ENCODE measurements at regions not wholly inside any gene's neighbourhood (a gene's known extent, or its start where the extent isn't known, plus 50 kb on each side); places are given as distances from the start of the nearest gene placed in this dataset.

DNA sequence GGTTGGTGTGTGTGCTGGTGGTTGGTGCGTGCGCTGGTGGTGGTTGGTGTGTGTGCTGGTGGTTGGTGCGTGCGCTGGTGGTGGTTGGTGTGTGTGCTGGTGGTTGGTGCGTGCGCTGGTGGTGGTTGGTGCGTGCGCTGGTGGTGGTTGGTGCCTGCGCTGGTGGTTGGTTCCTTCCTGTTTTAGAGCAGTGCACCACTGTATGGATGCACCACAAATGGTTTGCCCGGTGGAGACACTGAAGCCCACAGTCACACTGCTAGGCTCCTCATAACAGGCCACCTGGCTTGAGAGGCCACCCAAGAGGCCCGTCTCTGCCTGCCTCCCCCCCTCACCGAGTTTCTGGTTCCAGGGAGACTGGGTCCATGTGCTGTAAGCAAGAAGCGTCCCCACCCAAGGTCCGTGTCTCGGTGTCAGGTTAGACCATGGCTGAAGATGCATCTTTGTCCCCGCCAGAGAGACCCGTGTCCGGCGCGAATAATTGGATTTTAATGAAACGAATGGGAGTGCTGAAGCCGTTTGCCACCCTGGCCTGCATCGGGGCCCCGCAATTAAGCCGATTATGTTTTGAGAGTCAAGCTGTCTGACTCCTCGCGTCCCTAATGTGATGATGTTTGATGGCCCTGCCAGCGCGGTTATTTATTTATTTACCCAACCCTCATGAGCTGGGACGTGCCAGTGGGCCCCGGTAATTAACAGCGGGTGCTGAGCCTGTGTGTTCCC, 161.3 kb upstream of the GSE1 start:
- Histone ChIP-seq H2BK15ac (ENCODE audit: low read depth, low read length) (no peak overlapping the region), H2AFZ (ENCODE audit: low read length) (no peak overlapping the region), H3K27ac (ENCODE audit: insufficient read length, low read depth, low read length) (no peak overlapping the region), H3K27me3 (ENCODE audit: insufficient read depth, low read length) (no peaks in the 10 kb centered on the region; the same call in 1 of the 2 replicates), H4K20me1 (ENCODE audit: control insufficient read depth, insufficient read depth, insufficient read length) (peaks cover 4% of the 10 kb centered on the region), H3K23me2 (ENCODE audit: insufficient read length, low read depth, low read length, poor library complexity, severe bottlenecking) (no peaks in the 10 kb centered on the region), H2BK120ac (ENCODE audit: low read depth, low read length, poor library complexity, severe bottlenecking) (no peak overlapping the region), H2BK5ac (ENCODE audit: insufficient read length, low read length) (no peak overlapping the region), H3K79me2 (ENCODE audit: insufficient read depth, low read length) (no peaks in the 10 kb centered on the region), H3K18ac (ENCODE audit: insufficient read length, low read depth, low read length) (no peak overlapping the region), H3K4me1 (ENCODE audit: insufficient read depth, low read length) (no peaks in the 10 kb centered on the region; the same call in 1 of the 2 replicates), H3K56ac (ENCODE audit: insufficient read length, low read depth, low read length) (no peak overlapping the region), H4K8ac (replicated peaks; ENCODE audit: insufficient read length, low read depth, low read length) (no peak overlapping the region), H2BK20ac (ENCODE audit: low read depth, low read length, poor library complexity, severe bottlenecking) (no peak overlapping the region), H4K91ac (ENCODE audit: insufficient read length, low read depth, low read length) (no peak overlapping the region), H3K4ac (ENCODE audit: low read depth, low read length) (no peak overlapping the region), H2AK5ac (ENCODE audit: insufficient read length, low read length) (no peak overlapping the region), H2BK12ac (ENCODE audit: insufficient read length, low read depth, low read length) (no peak overlapping the region), H3K79me1 (ENCODE audit: insufficient read depth, low read depth, low read length, poor library complexity, severe bottlenecking) (no peaks in the 10 kb centered on the region), H3K9ac (ENCODE audit: extremely low read depth, insufficient read length, low read length) (no peak overlapping the region), H4K5ac (ENCODE audit: insufficient read length, low read depth, low read length) (no peak overlapping the region), H3K4me2 (ENCODE audit: insufficient read depth, insufficient read length, low read length) (no peak overlapping the region), H3K14ac (ENCODE audit: insufficient read depth, low read length) (no peak overlapping the region), H3K23ac (ENCODE audit: insufficient read length, low read depth, low read length) (no peak overlapping the region), H3T11ph (ENCODE audit: low read length) (no peak overlapping the region), H3K9me3 (ENCODE audit: control insufficient read depth, low read depth, low read length) (no peaks in the 10 kb centered on the region)
- H3K27ac Mint-ChIP-seq = no peak overlapping the region
- H3K36me3 Mint-ChIP-seq (ENCODE audit: insufficient read depth in 1 of 3, low read depth in 3 of 3) = no peaks in the 10 kb centered on the region
- no peak overlapping the region; a peak in 1 of 5 replicates for H3K4me3 Mint-ChIP-seq
- peaks cover 22% of the 10 kb centered on the region for H3K27me3 Mint-ChIP-seq (ENCODE audit: low read depth)
- H3K9me3 Mint-ChIP-seq = no peaks in the 10 kb centered on the region
- WGBS (ENCODE audit: extremely low coverage, insufficient read length, low lambda C conversion rate) = no CpG with 5 or more reads among the region's 32 CpGs
- TF ChIP-seq, protein P1, sequence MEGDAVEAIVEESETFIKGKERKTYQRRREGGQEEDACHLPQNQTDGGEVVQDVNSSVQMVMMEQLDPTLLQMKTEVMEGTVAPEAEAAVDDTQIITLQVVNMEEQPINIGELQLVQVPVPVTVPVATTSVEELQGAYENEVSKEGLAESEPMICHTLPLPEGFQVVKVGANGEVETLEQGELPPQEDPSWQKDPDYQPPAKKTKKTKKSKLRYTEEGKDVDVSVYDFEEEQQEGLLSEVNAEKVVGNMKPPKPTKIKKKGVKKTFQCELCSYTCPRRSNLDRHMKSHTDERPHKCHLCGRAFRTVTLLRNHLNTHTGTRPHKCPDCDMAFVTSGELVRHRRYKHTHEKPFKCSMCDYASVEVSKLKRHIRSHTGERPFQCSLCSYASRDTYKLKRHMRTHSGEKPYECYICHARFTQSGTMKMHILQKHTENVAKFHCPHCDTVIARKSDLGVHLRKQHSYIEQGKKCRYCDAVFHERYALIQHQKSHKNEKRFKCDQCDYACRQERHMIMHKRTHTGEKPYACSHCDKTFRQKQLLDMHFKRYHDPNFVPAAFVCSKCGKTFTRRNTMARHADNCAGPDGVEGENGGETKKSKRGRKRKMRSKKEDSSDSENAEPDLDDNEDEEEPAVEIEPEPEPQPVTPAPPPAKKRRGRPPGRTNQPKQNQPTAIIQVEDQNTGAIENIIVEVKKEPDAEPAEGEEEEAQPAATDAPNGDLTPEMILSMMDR (conservative IDR thresholded peaks at IDR 0.05) = no peak
- no peak for DNase-seq
- H3K4me1 Mint-ChIP-seq = peaks cover 26 to 45% of the 10 kb centered on the region in 2 experiments

Measured in H9 (cell line).